ENCODE measurements at regions not wholly inside any gene's neighbourhood (a gene's known extent, or its start where the extent isn't known, plus 50 kb on each side); places are given as distances from the start of the nearest gene placed in this dataset.

DNA sequence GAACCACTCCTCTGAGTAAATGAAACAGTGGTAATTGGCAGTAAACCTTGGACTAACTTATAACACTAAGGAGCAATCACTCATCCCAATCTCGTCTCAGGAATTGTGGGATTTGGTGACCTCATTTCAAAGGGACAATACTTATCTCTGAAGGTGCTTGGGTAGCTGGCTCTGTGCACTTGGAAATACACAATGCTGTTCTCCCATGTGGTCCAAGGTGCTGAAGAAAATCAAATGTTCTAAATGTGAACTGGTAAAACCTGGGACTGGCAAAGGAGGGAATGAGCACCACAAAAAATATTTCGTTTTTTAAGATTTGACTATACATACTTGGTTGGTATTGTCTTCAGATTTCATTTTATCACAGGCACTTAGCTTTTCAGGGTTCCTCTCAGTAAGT lies 1193.0 kb downstream of the SORCS1 start:
- TF ChIP-seq POLR2A (IDR thresholded peaks at IDR 0.05) (no peak), CTCF (IDR thresholded peaks at IDR 0.05) (no peak)

Measured in uterus (tissue), 2 donors.